WERI-Rb-1 (cell line): ENCODE measurements at regions not wholly inside any gene's neighbourhood (a gene's known extent, or its start where the extent isn't known, plus 50 kb on each side); places are given as distances from the start of the nearest gene placed in this dataset.

ENCODE experiments used
- DNase-seq: peaks from one replicate; pipeline ENCODE4 v3.0.0-alpha.2; 2020
- H3K27ac ChIP-seq: fragments of 250-450 bp; sonication (Bioruptor Pico); 2 replicates; pipeline ENCODE4 v1.5.1; 2020; ENCODE audit warnings: mild to moderate bottlenecking, moderate library complexity
- H3K27me3 ChIP-seq: fragments of 250-450 bp; sonication (Bioruptor Pico); 2 replicates; pipeline ENCODE4 v1.5.1; 2021; ENCODE audit warnings: mild to moderate bottlenecking, low read depth, moderate library complexity; ENCODE audit not compliant: insufficient read depth, severe bottlenecking
- H3K36me3 ChIP-seq: fragments of 250-450 bp; sonication (Bioruptor Pico); 2 replicates; pipeline ENCODE4 v1.5.1; 2020; ENCODE audit warnings: mild to moderate bottlenecking, moderate library complexity
- H3K4me3 ChIP-seq: 2 replicates; pipeline ENCODE4 v1.5.1; 2011; ENCODE audit warnings: low read depth, mild to moderate bottlenecking, control low read depth, low read length
- H3K9me3 ChIP-seq: fragments of 250-450 bp; sonication (Bioruptor Pico); 2 replicates; pipeline ENCODE4 v1.5.1; 2021; ENCODE audit warnings: mild to moderate bottlenecking, moderate library complexity; ENCODE audit not compliant: severe bottlenecking
- CTCF ChIP-seq: IDR thresholded peaks from 2 replicates; pipeline ENCODE4 v1.5.1; 2011; ENCODE audit warnings: low read depth, mild to moderate bottlenecking, control low read depth, inconsistent platforms, low read length

- H3K27me3 ChIP-seq: no peaks in the 10 kb centered on the region
- H3K27ac ChIP-seq: no peak overlapping the region
- H3K36me3 ChIP-seq: no peaks in the 10 kb centered on the region
- H3K4me3 ChIP-seq: no peak overlapping the region
- TF ChIP-seq CTCF: no peak
- DNase-seq: no peak
- H3K9me3 ChIP-seq: no peaks in the 10 kb centered on the region
Measured at GRCh38 chr2:21970971-21971370, 847.2 kb downstream of the TDRD15 start.

GRCh38 chr2:21972586-21972985, 848.8 kb downstream of the TDRD15 start:
- Histone ChIP-seq H3K36me3 (no peaks in the 10 kb centered on the region), H3K4me3 (no peak overlapping the region), H3K27ac (no peak overlapping the region), H3K27me3 (no peaks in the 10 kb centered on the region), H3K9me3 (no peaks in the 10 kb centered on the region)
- TF ChIP-seq CTCF: no peak
- DNase-seq: no peak

- no peak for DNase-seq
- Histone ChIP-seq H3K27ac (no peak overlapping the region), H3K9me3 (peaks cover 3% of the 10 kb centered on the region), H3K27me3 (no peaks in the 10 kb centered on the region), H3K4me3 (no peak overlapping the region), H3K36me3 (no peaks in the 10 kb centered on the region)
- no peak for TF ChIP-seq CTCF
Measured at GRCh38 chr2:21981127-21981526, 857.4 kb downstream of the TDRD15 start.

- no peak for TF ChIP-seq CTCF
- Histone ChIP-seq H3K9me3 (peaks cover 11% of the 10 kb centered on the region), H3K27me3 (no peaks in the 10 kb centered on the region), H3K36me3 (no peaks in the 10 kb centered on the region), H3K4me3 (no peak overlapping the region), H3K27ac (no peak overlapping the region)
- no peak for DNase-seq
Measured at GRCh38 chr2:21993002-21993401, 869.2 kb downstream of the TDRD15 start.

- no peaks in the 10 kb centered on the region for H3K27me3 ChIP-seq
- H3K4me3 ChIP-seq: no peak overlapping the region
- H3K36me3 ChIP-seq: no peaks in the 10 kb centered on the region
- DNase-seq: no peak
- peaks cover 11% of the 10 kb centered on the region for H3K9me3 ChIP-seq
- no peak overlapping the region for H3K27ac ChIP-seq
- no peak for TF ChIP-seq CTCF
Measured at GRCh38 chr2:21996339-21996738, 872.6 kb downstream of the TDRD15 start.

GRCh38 chr2:21999522-21999921, 875.8 kb downstream of the TDRD15 start:
- Histone ChIP-seq H3K27ac (no peak overlapping the region), H3K27me3 (no peaks in the 10 kb centered on the region), H3K36me3 (no peaks in the 10 kb centered on the region), H3K9me3 (no peaks in the 10 kb centered on the region), H3K4me3 (no peak overlapping the region)
- no peak for DNase-seq
- no peak for TF ChIP-seq CTCF
